DMS 273 treated with DMSO at 0.1 percent for 48 hours (cell line): ENCODE measurements at regions not wholly inside any gene's neighbourhood (a gene's known extent, or its start where the extent isn't known, plus 50 kb on each side); places are given as distances from the start of the nearest gene placed in this dataset.
A peak's percentile ranks its signal among the peaks of the same experiment; 100 is the strongest.

ENCODE experiments used
- DNase-seq: peaks from one replicate; lab custom pipeline; 2025; lab: John Stamatoyannopoulos, UW

GRCh38 chr4:3343358-3343757, 50.5 kb downstream of the RGS12 start:
- DNase-seq = no peak

GRCh38 chr4:3344104-3344503, 51.3 kb downstream of the RGS12 start:
- no peak for DNase-seq

GRCh38 chr4:3344596-3344995, 51.8 kb downstream of the RGS12 start:
- no peak for DNase-seq

- DNase-seq = no peak
Measured at GRCh38 chr4:3345384-3345783, 52.6 kb downstream of the RGS12 start.

DNA sequence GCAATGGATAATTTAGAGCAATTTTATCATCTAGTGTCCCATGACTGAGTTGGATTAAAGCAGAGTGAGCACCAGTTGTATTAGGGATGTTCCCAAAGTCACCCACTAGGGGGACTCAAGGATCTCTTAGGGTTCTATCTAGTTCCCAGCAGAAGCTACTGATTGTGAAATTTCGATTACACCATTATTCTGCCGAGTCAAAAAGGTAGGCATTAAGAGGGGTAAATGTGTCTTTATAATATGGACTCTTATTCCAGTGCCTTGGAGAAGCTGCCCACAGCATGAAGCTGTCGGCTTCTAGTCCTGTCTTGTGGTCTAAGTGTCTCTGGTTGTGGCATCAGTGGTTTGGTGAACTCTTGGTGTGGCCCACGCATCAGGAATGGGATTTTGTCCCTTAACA, 53.3 kb downstream of the RGS12 start:
- DNase-seq = peak; percentile 18

DNA sequence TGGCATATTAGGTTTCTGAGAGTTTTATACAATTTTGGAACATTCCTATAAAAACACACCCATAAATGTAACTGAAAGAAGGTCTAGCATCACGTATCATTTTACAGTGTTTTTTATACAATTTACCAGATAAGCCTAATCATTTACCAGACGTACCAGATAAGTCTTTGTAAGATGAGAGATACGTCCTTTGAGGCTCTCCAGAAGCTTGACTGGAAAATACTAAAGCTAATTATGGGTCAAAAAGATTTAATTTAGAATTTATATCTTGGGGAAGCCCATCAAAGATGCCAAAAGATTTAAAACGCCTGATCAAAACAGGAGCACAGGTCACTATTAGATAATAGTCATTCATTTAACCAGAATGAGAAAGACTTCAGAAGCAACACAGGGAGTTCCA, 55.0 kb downstream of the RGS12 start:
- DNase-seq = no peak

DNA sequence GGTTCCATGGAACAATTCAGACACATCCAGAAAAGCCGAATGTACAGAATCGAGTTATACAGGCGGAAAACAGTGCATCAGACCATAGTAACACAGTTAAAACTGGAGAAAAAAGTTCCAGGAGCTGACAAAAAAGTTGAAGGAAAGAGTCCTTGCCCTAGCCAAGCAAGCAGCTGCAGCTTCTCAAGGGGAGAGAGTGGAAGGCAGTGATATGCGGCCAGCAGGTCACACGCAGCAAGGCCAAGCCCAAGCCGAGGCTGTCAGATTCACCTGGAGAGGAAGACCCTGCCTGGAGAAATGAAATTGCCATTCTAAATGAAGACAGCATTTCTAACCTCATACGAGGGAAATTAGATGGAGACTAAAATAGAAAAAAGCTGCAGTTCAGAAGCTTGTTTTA, 55.8 kb downstream of the RGS12 start:
- DNase-seq = no peak

GRCh38 chr4:3349116-3349515, 56.3 kb downstream of the RGS12 start:
- DNase-seq = no peak

GRCh38 chr4:3351997-3352396, 59.2 kb downstream of the RGS12 start:
- no peak for DNase-seq

DNA sequence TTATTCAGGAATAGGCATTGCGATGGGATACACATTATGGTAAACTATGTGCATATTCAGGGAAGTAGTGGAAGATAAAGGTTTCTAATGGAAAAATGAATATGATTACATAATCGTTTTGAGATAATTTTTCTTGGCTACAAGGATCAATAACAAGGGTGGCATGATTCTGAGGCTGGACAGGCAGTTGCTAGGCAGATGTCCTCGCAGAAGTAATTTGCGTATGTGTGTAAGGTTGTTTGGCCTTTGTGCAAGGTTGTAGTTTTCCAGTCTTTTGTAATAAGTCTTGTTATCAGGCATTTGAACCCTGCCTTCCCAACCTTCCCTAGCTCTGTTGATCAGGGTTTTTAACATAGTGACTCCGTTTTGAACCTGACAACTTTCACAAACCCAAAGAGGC, 59.7 kb downstream of the RGS12 start:
- DNase-seq = no peak

GRCh38 chr4:3352941-3353594, 60.2 kb downstream of the RGS12 start:
- DNase-seq = no peak

DNA sequence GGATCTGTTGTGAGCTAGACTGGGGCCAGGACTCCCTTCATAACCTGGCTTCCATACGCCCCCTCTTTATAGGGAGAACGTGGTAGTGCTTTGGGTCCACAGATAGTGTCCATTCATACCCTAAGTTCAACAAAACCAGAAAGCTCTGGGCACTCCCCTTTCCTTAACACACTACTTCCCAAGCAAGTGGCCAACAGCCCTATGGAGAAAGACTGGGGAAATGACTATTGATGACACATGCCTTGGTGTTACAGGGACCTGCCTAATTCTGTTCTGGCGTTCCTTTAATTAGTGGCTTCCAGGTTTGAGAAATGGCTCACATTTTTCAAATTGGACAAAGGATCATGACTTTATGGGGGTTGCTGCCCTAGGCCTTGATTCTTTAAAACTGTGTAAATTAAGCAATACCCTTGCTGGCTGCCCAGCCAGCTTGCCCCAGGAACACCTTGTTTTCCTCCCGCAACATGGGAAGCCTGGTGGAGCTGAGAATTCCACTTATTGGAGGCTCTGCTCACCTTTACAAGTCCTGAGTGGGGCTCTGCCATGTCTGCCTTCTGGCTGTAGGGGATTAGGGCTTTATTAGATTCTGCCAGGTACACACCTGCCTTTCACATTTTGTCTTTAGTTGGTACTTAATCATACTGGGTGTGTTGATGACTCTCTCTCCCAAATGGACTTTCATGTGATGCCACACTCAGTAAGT, 61.1 kb downstream of the RGS12 start:
- DNase-seq = no peak

DNA sequence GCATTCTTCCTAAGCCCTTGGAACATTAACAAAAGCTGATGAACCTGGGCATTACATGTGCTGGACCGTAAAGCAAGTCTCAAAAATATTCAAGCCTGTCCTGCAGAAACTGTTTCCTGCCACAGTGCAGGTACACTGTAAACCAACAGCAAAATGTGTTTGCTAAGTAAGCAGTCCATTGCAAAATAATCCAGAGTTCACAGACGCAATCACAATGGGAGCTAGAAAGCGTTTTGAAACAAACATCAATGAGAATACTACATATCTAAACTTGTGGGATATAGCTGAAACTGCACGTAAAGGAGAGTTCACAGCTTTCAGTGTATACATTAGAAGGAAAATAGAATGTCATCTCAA, 61.6 kb downstream of the RGS12 start:
- DNase-seq = no peak

- DNase-seq = no peak
Measured at GRCh38 chr4:3355266-3355748, 62.5 kb downstream of the RGS12 start.

- DNase-seq = no peak
Measured at GRCh38 chr4:3358656-3359055, 65.8 kb downstream of the RGS12 start.

- DNase-seq = no peak
Measured at GRCh38 chr4:3360777-3361176, 68.0 kb downstream of the RGS12 start.

- DNase-seq = no peak
Measured at GRCh38 chr4:3361406-3361805, 68.6 kb downstream of the RGS12 start.

DNA sequence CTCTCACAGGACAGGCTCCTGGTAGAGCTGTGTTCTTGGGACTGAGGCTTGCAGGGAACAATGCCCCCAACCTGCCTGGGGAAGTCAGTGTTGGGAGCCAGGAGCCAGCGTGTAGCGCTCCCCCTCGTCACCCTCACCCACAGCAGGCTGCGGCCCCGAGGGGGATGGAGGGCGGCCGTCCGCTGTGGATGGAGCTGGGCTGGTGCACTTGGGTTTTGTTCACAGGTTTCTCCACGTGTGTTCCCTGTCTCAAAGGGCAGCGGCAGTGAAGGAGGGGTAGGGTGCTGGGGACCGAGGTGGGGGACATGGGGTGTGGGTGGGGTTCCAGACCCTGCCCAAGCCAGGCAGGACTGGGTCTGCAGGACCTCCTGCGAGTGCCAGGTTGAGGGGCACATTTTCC, 69.1 kb downstream of the RGS12 start:
- DNase-seq = no peak

DNA sequence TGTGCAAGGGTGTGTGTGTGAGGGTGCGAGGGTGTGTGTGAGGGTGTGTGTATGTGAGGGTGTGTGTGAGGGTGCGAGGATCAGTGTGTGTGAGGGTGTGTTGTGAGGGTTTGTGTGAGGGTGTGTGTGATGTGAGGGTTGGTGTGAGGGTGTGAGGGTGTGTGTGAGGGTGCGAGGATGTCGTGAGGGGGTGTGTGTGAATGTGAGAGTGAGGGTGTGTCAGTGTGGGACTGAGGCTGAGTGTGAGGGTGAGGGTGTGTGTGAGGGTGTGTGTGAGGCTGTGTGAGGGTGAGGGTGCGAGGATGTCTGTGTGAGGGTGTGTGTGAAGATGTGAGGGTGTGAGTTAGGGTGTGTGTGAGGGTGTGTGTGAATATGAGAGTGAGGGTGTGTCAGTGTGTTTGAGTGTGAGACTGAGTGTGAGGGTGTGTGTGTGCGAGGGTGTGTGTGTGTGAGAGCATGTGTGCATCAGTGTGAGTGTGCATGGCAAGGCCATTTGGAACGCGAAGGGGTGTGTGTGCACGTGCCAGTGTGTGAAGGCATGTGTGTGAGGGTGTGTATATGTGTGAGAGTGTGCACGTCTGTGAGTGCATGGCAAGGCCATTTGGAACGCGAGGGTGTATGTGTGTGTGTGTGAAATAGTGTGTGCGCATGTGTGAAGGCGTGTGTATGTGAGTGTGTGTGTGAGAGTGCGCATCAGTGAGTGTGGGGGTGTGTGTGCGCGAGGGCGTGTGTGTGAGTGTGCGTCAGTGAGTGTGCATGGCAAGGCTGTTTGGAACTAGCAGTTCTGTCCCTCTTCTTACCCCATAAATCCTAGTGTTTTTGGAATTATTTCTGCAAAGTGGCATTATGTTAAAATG, 69.8 kb downstream of the RGS12 start:
- DNase-seq = no peak

- DNase-seq = no peak
Measured at GRCh38 chr4:3363411-3364141, 70.8 kb downstream of the RGS12 start.

DNA sequence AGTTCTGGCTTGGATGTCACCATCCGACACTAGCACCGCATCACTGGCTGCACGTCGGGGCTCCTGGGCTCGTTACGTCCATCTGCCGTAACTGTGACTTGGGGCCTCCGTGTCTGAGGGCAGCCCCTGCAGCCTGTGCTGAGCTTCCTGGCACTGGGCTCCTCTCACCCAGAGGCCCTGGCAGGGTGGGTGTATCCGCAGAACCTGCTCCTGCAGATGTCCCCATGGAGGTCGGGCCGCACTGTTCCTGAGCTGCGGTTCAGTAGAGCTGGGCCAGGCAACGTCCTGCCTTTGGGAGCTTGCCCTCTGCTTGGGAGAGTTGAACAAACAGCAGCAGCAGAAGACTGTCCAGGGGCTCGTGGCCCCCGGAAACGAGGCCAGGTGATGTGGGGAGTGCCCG, 71.4 kb downstream of the RGS12 start:
- no peak for DNase-seq

GRCh38 chr4:3364634-3365314, 72.0 kb downstream of the RGS12 start:
- no peak for DNase-seq
